HUDEP-2 (cell line): ENCODE measurements at regions not wholly inside any gene's neighbourhood (a gene's known extent, or its start where the extent isn't known, plus 50 kb on each side); places are given as distances from the start of the nearest gene placed in this dataset.
"Not testable (repeated sequence)": the region's sequence is repeated elsewhere in the genome, so short reads cannot be mapped to it uniquely, and the experiment has no call there.

Source experiments
- DNase-seq, 76 experiments: peaks; one replicate each; lab custom pipeline; 2025; ENCODE audit not compliant: unreplicated experiment in 76 of 76; lab: John Stamatoyannopoulos, UW

GRCh38 chr12:118536306-118536906 lies 160.1 kb downstream of the SUDS3 start:
- DNase-seq: no peak

- no peak for DNase-seq
Observed at GRCh38 chr12:118537481-118537917, 161.1 kb downstream of the SUDS3 start.

- no peak for DNase-seq
Observed at GRCh38 chr12:118541071-118541470, 164.7 kb downstream of the SUDS3 start.

- DNase-seq: no peak
Observed at GRCh38 chr12:118541934-118542333, 165.6 kb downstream of the SUDS3 start.

GRCh38 chr12:118543651-118544050 lies 167.3 kb downstream of the SUDS3 start:
- no peak for DNase-seq

DNA sequence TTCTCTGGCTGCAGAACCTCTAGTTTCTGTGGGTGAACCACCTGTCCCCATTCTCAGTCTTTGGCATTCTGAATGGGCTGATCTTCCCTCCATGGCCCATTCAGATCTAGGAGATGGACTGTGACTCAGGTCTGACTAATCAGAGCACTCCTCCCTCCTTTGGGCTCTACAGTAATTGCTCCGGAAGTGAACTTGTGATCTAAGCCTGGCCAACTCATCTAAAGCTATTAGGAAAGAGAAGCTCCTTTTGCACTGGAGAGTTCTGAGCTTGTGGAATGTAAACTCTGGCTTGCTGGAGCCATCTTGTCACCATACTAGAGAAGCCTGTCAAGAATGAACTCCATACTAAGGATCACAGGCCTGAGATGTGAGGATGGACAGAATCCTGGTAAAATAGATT lies 168.2 kb downstream of the SUDS3 start:
- DNase-seq: peak in 1 of 76 experiments; percentile 0

GRCh38 chr12:118547606-118548005 lies 171.3 kb downstream of the SUDS3 start:
- not testable (repeated sequence) for DNase-seq

DNA sequence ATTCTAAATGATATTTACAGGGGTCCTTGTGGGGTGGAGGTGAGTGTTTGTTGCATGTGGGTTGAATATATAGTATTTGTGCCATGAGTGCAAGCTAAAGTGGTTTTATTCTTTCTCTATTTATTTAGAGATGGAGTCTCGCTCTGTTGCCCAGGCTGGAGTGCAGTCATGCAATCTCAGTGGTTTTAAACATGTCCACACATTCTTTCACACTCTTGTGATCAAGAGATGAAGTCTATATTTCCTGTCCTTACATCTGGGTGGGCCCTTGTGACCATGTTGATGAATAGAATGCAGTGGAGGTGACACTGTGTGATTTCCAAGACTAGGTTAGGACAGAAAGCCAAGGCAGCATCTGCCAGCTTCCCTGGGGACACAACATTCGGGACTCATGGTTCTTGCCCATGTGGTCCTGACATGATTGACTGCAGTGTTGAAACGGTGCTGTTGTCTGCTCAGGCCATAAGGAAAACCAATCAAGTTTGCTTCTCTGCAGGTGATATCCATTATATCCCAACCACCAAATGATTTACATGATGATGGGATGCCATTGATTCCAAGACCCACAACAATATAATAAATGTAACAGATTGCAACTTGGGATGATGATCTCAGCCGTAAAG lies 172.6 kb downstream of the SUDS3 start:
- DNase-seq: no peak

DNA sequence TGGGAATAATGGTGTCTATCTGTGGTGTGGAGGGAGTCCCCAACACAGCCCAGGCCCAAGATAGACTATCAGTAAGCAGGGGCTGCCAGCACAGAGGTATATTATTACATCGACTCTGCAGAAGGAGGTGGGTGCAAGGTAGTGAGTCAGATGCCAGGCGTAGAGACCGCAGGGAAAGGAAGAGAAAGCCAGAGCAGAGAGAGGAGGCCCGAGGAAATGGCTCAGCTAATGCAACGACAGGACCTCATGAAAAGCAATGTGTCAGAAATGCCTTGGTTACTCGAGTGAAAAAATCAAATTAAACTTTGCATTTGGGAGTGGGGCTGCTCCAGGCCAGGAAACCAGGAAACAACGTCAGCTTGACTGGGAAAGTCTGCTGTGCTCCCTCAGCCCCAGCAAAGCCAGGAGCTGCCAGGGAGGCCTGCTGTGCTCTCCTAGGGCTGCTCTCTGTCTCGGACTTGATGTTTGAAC lies 173.2 kb downstream of the SUDS3 start:
- DNase-seq: no peak

DNA sequence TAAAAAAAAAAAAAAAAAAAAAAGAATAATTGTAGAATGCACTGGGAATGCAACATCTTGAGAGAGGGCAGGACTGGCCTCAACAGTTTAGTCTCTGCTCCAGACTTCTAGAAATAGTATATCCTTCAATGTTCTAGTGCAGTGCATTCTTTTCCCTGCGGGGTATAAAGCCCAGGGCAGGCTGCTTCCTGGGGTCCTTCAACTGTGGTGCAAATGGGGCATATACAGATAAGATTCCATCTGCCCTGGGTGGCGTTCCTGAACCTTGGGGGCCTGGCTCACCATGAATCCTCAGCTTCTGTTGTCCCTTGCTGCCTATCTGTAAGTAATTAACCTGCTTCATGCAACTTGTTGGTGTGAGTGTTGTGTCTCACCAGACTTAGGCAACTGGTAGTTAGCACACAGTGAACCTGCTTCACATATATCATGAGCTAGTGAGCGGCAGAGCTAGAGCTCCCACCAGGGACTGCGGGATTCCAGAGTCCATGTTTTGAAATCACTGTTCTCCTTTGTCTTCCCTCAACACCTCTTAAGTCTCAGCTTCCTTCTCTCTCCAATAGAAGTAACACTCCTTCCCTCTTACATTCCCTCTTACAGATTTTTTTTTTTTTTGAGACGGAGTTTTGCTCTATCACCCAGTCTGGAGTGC lies 177.6 kb downstream of the SUDS3 start:
- no peak for DNase-seq

- no peak for DNase-seq
Observed at GRCh38 chr12:118558941-118559340, 182.6 kb downstream of the SUDS3 start.

DNA sequence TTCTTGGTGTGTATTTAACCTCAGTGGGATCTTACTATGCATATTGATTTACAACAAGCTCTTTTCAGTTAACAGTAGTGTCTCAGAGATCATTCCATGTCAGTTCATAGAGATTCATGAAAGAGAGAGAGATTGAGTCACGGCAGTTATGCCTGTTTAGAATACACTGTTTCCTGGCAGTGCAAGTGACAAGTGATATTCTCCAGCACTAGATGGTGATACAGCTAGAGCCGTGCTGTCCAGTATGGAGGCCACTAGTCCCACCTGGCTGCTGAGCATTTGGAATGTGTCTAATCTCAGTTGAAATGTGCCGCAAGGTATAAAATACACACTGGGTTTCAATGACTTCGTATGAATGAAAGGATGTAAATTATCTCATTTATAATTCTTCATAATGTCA lies 184.4 kb downstream of the SUDS3 start:
- DNase-seq: no peak

GRCh38 chr12:118571730-118572129 lies 195.4 kb downstream of the SUDS3 start:
- DNase-seq: no peak

GRCh38 chr12:118574288-118574687 lies 197.9 kb downstream of the SUDS3 start:
- no peak for DNase-seq

- no peak for DNase-seq
Observed at GRCh38 chr12:118575730-118576129, 199.4 kb downstream of the SUDS3 start.

- no peak for DNase-seq
Observed at GRCh38 chr12:118581371-118581770, 205.0 kb downstream of the SUDS3 start.

DNA sequence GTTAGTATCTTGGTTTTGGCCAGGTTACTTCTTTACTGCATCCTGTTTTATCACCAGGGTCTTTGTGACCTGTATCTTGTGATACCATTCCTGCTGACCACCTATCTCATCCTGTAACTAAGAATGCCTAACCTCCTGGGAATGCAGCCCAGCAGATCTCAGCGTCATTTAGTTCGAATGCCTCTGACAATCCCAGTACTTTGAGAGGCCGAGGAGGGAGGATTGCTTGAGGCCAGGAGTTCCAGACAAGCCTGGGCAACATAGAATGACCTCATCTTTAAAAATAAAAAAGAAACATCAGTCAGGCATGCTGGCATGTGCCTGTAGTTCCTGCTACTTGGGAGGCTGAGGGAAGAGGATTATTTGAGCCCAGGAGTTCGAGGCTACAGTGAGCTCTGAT lies 206.5 kb downstream of the SUDS3 start:
- DNase-seq: no peak

DNA sequence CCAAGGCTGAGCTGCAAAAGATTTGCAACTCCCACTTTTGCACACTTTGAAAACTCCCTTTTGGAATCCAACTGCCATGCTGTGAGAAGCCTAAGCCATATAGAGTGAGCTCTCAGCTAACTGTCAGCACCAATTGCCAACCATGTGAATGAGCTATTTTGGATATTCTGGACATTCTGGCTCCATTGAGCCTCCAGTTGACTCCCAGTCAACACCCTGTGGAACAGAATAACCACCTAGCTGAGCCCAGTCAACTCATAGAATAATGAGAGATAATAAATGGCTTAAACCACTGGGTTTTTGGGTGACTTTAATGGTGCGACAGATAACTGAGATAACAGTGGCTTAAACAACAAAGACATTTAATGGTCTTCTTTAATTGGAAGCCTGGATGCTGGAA lies 210.1 kb downstream of the SUDS3 start:
- no peak for DNase-seq

DNA sequence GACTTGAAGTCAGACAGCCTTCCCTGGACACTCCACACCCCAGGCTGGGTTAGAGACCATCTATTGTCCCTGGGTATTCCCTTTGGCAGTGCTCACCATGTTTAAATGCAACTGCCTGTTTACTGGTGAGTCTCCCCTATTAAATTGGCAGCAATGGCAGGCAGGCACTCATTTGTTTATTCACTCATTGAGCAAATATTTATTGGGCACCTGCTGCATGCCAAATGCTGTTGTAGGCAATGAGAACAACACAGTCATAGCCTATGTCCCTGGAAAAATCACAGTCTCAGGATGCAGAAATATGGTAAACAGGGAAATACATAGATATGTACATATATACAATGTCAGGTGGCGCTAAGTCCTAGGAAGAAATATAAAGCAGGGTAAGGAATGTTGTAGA lies 212.8 kb downstream of the SUDS3 start:
- no peak for DNase-seq

GRCh38 chr12:118590406-118591150 lies 214.2 kb downstream of the SUDS3 start:
- DNase-seq: no peak

- DNase-seq: no peak
Observed at GRCh38 chr12:118603610-118604361, 227.4 kb downstream of the SUDS3 start.
